Sigmoid colon (tissue), 4 donors: ENCODE measurements at regions not wholly inside any gene's neighbourhood (a gene's known extent, or its start where the extent isn't known, plus 50 kb on each side); places are given as distances from the start of the nearest gene placed in this dataset.

Experiments used
- CTCF ChIP-seq, 4 experiments: fragments of 450-650 bp in 3 of 4; fragments of 200-600 bp in 1 of 4; IDR thresholded peaks; one replicate each; pipeline ENCODE4 v1.5.1; 2016 to 2019; ENCODE audit warnings: antibody characterized with exemption in 4 of 4, mild to moderate bottlenecking in 3 of 4, moderate library complexity in 2 of 4
- EP300 ChIP-seq, 4 donors: sonication (generic); formaldehyde crosslinking; IDR thresholded peaks; one replicate each; pipeline ENCODE4 v1.6.1; 2017; ENCODE audit warnings: antibody characterized with exemption in 4 of 4
- POLR2A ChIP-seq, 2 donors: fragments of 450-650 bp; IDR thresholded peaks; one replicate each; pipeline ENCODE4 v1.6.1; 2016; ENCODE audit warnings: antibody characterized with exemption in 2 of 2, mild to moderate bottlenecking in 2 of 2, moderate library complexity in 2 of 2
- POLR2AphosphoS5 ChIP-seq, 4 donors: sonication (generic); formaldehyde crosslinking; IDR thresholded peaks; one replicate each; pipeline ENCODE4 v1.6.1; 2017; ENCODE audit warnings: antibody characterized with exemption in 4 of 4

GRCh38 chr13:52949044-52949443, 79.6 kb upstream of the OLFM4 start:
- no peak for TF ChIP-seq CTCF (IDR thresholded peaks at IDR 0.05)
- TF ChIP-seq POLR2A (IDR thresholded peaks at IDR 0.05) = no peak
- no peak for TF ChIP-seq POLR2AphosphoS5 (IDR thresholded peaks at IDR 0.05)
- TF ChIP-seq EP300 (IDR thresholded peaks at IDR 0.05) = no peak
